GM12875 (cell line): ENCODE measurements at regions not wholly inside any gene's neighbourhood (a gene's known extent, or its start where the extent isn't known, plus 50 kb on each side); places are given as distances from the start of the nearest gene placed in this dataset.

Experiments
- H3K4me3 ChIP-seq: one replicate; pipeline ENCODE4 v1.5.1; 2011; ENCODE audit warnings: low read depth, low read length, control low read depth
- CTCF ChIP-seq: IDR thresholded peaks from 2 replicates; pipeline ENCODE4 v1.5.1; 2011; ENCODE audit warnings: low read depth, mild to moderate bottlenecking, control low read depth, inconsistent platforms, low read length, moderate library complexity, borderline replicate concordance; ENCODE audit not compliant: insufficient read depth

- H3K4me3 ChIP-seq = no peak overlapping the region
- no peak for TF ChIP-seq CTCF
Measured at GRCh38 chr6:139452148-139452876, 77.9 kb upstream of the CITED2 start.

GRCh38 chr6:139449611-139450000, 75.2 kb upstream of the CITED2 start:
- no peak overlapping the region for H3K4me3 ChIP-seq
- TF ChIP-seq CTCF = no peak

- no peak overlapping the region for H3K4me3 ChIP-seq
- no peak for TF ChIP-seq CTCF
Measured at GRCh38 chr6:139448998-139449610, 74.7 kb upstream of the CITED2 start.

- no peak for TF ChIP-seq CTCF
- H3K4me3 ChIP-seq = no peak overlapping the region
Measured at GRCh38 chr6:139448051-139448649, 73.7 kb upstream of the CITED2 start.

GRCh38 chr6:139447656-139447975, 73.2 kb upstream of the CITED2 start:
- no peak for TF ChIP-seq CTCF
- H3K4me3 ChIP-seq = no peak overlapping the region

GRCh38 chr6:139446768-139447655, 72.6 kb upstream of the CITED2 start:
- no peak for TF ChIP-seq CTCF
- no peak overlapping the region for H3K4me3 ChIP-seq
